ENCODE measurements at regions not wholly inside any gene's neighbourhood (a gene's known extent, or its start where the extent isn't known, plus 50 kb on each side); places are given as distances from the start of the nearest gene placed in this dataset. TPM values are rescaled to one million over a fixed set of nuclear protein-coding genes. Genes with fewer than 3 reads are reported as not detected.

GRCh38 chr4:44872246-44872645, 145.9 kb upstream of the GNPDA2 start:
- DNase-seq (ENCODE audit: low spot score in 2 of 2) (no peak), FAIRE-seq (no peak)

- FAIRE-seq: no peak
- no peak for DNase-seq (ENCODE audit: low spot score in 2 of 2)
Observed at GRCh38 chr4:44871133-44871532, 144.8 kb upstream of the GNPDA2 start.

DNA sequence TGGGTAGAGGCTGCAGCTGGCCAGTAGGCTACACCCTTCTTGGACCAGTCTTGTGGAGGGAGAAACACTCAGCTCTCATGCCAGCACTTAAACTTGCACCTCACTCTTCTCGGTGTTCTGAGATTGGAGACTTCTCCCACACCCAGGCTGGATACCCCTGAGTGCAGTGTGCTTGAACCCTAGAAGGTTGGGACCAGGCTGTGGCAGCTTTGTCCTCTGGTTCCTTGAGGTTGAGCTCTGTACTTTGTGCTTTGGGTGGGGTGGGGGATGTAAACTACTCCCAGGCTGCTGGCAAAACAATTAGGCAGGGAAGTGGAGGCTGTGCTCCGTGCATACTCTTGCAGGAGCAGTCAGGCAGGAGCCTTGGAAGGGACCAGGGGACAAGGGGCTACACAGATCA, 143.6 kb upstream of the GNPDA2 start:
- FAIRE-seq (no peak), DNase-seq (ENCODE audit: low spot score in 2 of 2) (no peak)

DNA sequence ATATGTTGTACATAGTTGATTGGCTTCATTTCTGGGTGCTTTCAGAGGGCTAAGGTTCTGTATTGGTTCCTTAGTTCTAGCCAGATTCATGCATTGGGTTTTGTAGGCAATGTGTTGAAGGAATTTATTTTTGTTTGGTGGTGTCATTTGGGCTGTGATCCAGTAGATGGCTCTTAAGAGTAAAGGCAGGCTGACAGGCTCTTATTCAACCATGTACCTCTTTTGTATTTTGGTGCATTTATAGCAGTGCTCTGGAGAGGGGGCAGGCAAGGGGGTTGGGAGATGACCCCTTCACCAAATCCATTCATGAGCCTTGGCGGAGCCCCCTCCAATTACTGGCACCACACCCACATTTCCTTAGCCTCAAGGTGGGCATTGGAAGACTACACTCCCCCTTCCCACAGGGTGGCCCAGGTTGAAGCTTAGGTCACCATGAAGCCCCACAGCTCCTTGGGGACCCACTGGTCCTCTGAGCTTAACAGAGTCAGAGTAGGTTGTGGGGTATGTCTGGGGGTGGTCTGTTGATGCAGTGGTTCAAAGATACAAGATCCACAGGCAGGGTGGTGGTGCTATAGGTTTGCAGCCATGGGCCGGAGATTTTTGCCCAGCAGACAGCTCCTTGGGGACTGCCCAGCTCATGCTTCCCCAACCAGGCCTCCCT, 143.0 kb upstream of the GNPDA2 start:
- DNase-seq (ENCODE audit: low spot score in 2 of 2) (no peak), FAIRE-seq (no peak)

DNA sequence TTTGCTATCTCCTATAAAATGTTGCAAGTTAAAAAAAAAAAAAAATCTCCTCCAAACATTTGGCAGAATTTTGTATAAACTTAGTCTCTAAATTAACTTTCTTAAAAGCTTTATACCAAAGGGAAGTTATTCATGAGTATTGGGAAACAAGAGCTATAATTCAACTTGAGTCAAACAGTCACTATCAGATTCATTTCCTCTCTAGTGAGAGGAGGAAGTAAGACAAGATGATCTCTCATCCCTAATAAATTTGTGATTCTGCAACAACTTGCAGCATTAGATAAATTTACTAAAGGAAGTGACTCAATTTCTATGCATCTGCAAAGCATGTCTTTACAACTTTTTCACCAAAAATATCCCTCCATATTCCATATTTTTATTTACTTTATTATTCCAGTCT, 135.4 kb upstream of the GNPDA2 start:
- DNase-seq (ENCODE audit: low spot score in 2 of 2): no peak
- no peak for FAIRE-seq

- FAIRE-seq (no peak), DNase-seq (ENCODE audit: low spot score in 2 of 2) (no peak)
Observed at GRCh38 chr4:44859477-44859876, 133.1 kb upstream of the GNPDA2 start.

DNA sequence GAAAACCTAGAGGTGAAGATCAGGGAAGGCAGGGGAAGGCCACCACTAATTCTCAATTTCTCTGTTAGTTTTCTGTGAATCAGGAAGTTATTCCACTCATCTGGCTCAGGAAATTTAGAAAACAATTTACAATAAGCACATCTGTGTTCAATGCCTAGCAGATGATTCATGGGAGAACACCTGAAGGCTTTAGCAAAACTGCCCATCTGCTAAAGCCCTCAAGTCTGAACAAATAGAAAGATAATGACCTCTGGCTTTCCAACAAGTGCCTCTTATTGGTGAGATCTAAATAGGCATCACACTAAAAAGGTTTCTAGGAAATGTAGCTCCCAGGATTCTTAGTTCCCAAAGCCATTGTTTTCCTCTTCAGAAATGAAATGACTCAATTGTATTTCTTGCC, 122.1 kb upstream of the GNPDA2 start:
- FAIRE-seq (no peak), DNase-seq (ENCODE audit: low spot score in 2 of 2) (no peak)

GRCh38 chr4:44845993-44846392, 119.6 kb upstream of the GNPDA2 start:
- FAIRE-seq (no peak), DNase-seq (ENCODE audit: low spot score in 2 of 2) (no peak)

GRCh38 chr4:44845309-44845708, 119.0 kb upstream of the GNPDA2 start:
- DNase-seq (ENCODE audit: low spot score in 2 of 2) (no peak), FAIRE-seq (no peak)

GRCh38 chr4:44842531-44842930, 116.2 kb upstream of the GNPDA2 start:
- no peak for FAIRE-seq
- DNase-seq (ENCODE audit: low spot score in 2 of 2): no peak

DNA sequence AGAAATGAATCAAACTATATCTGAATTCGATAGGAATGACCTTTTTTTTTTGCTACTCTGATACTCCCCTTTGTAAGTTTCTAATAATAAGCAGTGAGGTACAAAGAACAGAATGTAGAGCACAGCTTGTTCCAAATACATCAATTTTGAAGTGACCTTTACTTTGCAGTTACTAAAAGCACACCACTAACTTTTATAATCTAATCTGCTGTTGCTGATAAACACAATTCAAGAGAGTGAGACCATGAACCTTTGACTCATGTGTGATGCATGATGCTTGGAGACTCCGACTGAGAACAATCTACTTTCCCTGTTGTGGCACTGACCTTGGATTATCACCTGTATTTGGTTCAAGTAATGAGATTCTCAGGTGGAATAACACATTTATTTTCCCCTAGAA, 91.6 kb upstream of the GNPDA2 start:
- DNase-seq (ENCODE audit: low spot score in 2 of 2) (no peak), FAIRE-seq (no peak)

DNA sequence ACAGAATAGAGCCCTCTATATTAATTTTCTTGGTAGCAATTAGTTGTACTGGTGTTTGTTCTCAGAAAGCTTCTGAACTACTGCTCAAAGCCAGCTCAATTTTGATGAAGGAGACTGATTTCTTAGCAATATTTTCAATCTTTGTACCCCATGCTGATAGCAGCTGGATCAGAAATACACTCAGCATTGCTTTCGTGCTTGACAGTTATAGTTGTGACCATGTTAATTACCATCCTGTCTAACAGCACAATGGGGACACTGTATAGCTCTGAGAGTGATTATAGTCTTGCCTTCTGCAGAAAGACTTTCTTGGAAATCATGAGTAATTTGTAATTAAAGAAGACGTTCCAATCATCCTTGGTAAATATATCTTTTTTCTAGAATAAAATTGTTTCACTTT, 79.7 kb upstream of the GNPDA2 start:
- FAIRE-seq (no peak), DNase-seq (ENCODE audit: low spot score in 2 of 2) (no peak)

- DNase-seq (ENCODE audit: low spot score in 2 of 2) (no peak), FAIRE-seq (no peak)
Observed at GRCh38 chr4:44804301-44804700, 77.9 kb upstream of the GNPDA2 start.

DNA sequence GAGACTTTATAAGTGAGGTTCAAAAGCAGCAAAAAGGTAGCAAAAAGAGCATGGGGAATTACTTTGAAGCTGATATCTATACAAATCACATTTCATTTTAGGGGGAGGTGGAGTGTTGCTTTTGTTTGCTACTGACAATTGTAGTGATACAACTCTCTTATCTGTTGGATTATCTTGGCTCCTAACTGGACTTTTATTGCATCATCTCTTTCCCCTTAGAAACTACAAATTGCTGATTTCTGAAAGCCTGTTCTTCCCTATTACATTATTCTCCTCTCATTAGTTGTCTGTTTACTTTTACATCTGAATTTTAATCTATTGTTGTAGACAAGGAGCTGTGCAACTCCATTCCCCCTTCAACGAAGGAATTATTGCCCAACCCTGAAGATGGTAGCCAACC, 75.0 kb upstream of the GNPDA2 start:
- DNase-seq (ENCODE audit: low spot score in 2 of 2) (no peak), FAIRE-seq (no peak)

DNA sequence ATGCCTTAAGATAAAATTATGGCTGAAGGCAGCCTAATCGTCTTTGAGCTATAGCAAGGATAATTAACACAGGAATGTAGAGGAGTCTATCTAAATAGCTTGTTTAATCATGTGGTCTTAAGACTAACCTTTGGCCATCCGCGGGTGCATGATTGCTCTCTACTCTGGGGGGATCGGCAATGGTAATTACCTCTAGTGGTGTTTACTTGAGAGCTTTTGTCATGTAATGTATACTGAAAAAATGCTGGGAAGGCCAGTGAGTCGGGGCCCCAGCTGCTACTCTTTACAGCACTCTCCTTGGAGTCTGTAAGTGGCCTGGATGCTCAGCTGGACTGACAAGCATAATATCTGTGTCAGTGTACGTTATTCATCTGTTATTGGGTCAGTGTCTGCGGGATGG, 65.5 kb upstream of the GNPDA2 start:
- FAIRE-seq (no peak), DNase-seq (ENCODE audit: low spot score in 2 of 2) (no peak)

DNA sequence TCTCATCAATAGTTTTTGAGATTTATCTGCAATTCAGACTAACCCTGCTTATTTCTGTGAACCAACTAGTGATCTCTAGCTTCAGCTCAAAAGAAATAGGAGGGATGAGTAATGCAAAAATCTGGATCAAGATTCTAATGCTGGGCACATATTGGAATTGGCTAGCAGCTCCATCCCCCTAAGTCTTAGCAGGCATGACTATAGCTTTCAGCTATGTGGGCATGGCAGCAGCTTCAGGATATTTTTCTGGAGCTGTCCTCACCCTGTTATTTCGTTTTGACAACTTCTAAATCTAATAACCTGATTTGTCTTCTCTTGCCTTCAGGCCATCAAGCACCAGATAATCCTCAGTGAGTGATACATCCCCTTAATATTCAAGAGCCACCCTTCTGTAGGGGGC, 50.8 kb upstream of the GNPDA2 start:
- FAIRE-seq (no peak), DNase-seq (ENCODE audit: low spot score in 2 of 2) (no peak)

Small RNA genes in the stretch of these regions (small RNA-seq; reads per million reads assigned to genes)
- gene RNU6-931P: not detected

Measured in frontal cortex (tissue), 4 donors.